ENCODE measurements at regions not wholly inside any gene's neighbourhood (a gene's known extent, or its start where the extent isn't known, plus 50 kb on each side); places are given as distances from the start of the nearest gene placed in this dataset.

- ATAC-seq (no peak), DNase-seq (no peak)
- H3K27me3 ChIP-seq = no peaks in the 10 kb centered on the region
- no peak overlapping the region for H3K27ac ChIP-seq
- TF ChIP-seq CTCF (IDR thresholded peaks at IDR 0.05) = no peak
- no peak for TF ChIP-seq POLR2A (IDR thresholded peaks at IDR 0.05)
- WGBS, 2 donors = 29 to 31% methylated on average over 2 of the region's 2 CpGs
- H3K4me3 ChIP-seq = no peak overlapping the region
- no peaks in the 10 kb centered on the region for H3K36me3 ChIP-seq (replicated peaks in 1 of 2; ENCODE audit: insufficient read depth in 1 of 2, low read depth in 2 of 2)
- intact Hi-C loops (cut with DNase I) = no loop called here
- no peaks in the 10 kb centered on the region for H3K9me3 ChIP-seq
- no peaks in the 10 kb centered on the region for H3K4me1 ChIP-seq
Observed at GRCh38 chr9:91048749-91049148, 247.1 kb downstream of the SYK start.

- ATAC-seq = no peak
- no peak for TF ChIP-seq POLR2A (IDR thresholded peaks at IDR 0.05)
- no peak for TF ChIP-seq CTCF (IDR thresholded peaks at IDR 0.05)
- WGBS, 2 donors = 88 to 94% methylated on average over 2 of the region's 2 CpGs
Observed at GRCh38 chr9:91053824-91054223, 252.2 kb downstream of the SYK start.

GRCh38 chr9:91055845-91056244 lies 254.2 kb downstream of the SYK start:
- intact Hi-C loops (cut with DNase I) = no loop called here
- Histone ChIP-seq H3K4me1 (peaks cover 7% of the 10 kb centered on the region), H3K9me3 (no peaks in the 10 kb centered on the region), H3K4me3 (no peak overlapping the region), H3K36me3 (replicated peaks in 1 of 2; ENCODE audit: insufficient read depth in 1 of 2, low read depth in 2 of 2) (no peaks in the 10 kb centered on the region), H3K27ac (no peak overlapping the region), H3K27me3 (no peaks in the 10 kb centered on the region)
- no peak for TF ChIP-seq CTCF (IDR thresholded peaks at IDR 0.05)
- TF ChIP-seq POLR2A (IDR thresholded peaks at IDR 0.05) = no peak
- ATAC-seq (no peak), DNase-seq (no peak)
- WGBS, 2 donors = 59 to 60% methylated on average over 3 of the region's 3 CpGs

More at GRCh38 chr9:91053824-91054223, 252.2 kb downstream of the SYK start:
- H3K27ac ChIP-seq = no peak overlapping the region
- no peaks in the 10 kb centered on the region for H3K36me3 ChIP-seq (replicated peaks in 1 of 2; ENCODE audit: insufficient read depth in 1 of 2, low read depth in 2 of 2)
- no peak overlapping the region for H3K4me3 ChIP-seq
- H3K9me3 ChIP-seq = no peaks in the 10 kb centered on the region
- intact Hi-C loops (cut with DNase I) = no loop called here
- no peaks in the 10 kb centered on the region for H3K27me3 ChIP-seq
- no peaks in the 10 kb centered on the region for H3K4me1 ChIP-seq
- no peak for DNase-seq

DNA sequence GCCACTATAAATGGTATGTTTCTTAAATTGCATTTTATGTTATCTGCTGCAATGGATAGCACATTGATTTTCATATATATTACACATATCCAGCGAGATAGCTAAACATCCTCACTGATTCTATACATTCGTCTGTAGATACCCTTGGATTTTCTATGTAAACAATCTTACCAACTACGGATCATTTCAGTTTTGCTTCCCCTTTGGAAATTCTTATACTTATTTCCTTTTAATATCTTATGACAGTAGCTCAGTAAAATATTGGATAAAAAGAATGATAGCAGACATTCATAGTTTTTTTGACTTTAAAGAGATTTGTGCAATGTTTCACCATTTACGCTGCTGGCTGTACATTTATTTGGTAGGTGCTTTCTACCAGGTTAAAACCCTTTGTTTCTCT lies 254.9 kb downstream of the SYK start:
- 71 to 72% methylated on average over 4 of the region's 4 CpGs for WGBS, 2 donors
- no peaks in the 10 kb centered on the region for H3K36me3 ChIP-seq (replicated peaks in 1 of 2; ENCODE audit: insufficient read depth in 1 of 2, low read depth in 2 of 2)
- no peak for ATAC-seq
- H3K4me1 ChIP-seq = peaks cover 8% of the 10 kb centered on the region
- no peak overlapping the region for H3K4me3 ChIP-seq
- no peak for TF ChIP-seq CTCF (IDR thresholded peaks at IDR 0.05)
- TF ChIP-seq POLR2A (IDR thresholded peaks at IDR 0.05) = no peak
- H3K9me3 ChIP-seq = no peaks in the 10 kb centered on the region
- H3K27ac ChIP-seq = no peak overlapping the region
- H3K27me3 ChIP-seq = no peaks in the 10 kb centered on the region
- intact Hi-C loops (cut with DNase I) = no loop called here
- DNase-seq = no peak

DNA sequence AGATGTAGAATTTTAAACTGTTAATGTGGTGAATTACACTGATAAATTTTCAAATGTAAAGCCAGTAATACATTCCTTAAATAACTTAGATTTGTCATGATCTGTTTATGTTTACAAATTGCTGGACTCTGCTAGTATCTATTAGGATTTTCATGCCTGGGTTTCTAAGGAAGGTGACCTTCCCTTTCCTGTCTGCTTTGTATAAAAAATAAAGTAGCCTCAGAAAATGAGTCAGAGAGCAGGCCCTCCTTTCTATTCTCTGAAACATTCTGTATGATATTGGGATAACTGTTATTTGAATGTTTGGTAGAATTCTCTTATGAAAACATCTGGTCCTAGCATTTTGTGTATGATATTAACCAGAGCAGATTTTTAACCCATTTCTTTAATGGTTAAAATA lies 255.3 kb downstream of the SYK start:
- intact Hi-C loops (cut with DNase I) = no loop called here
- Histone ChIP-seq H3K4me1 (peaks cover 8% of the 10 kb centered on the region), H3K36me3 (replicated peaks in 1 of 2; ENCODE audit: insufficient read depth in 1 of 2, low read depth in 2 of 2) (no peaks in the 10 kb centered on the region), H3K9me3 (no peaks in the 10 kb centered on the region), H3K4me3 (no peak overlapping the region), H3K27me3 (no peaks in the 10 kb centered on the region), H3K27ac (no peak overlapping the region)
- no peak for ATAC-seq
- no peak for TF ChIP-seq CTCF (IDR thresholded peaks at IDR 0.05)
- TF ChIP-seq POLR2A (IDR thresholded peaks at IDR 0.05) = no peak
- no peak for DNase-seq
